H1 (cell line): ENCODE measurements at regions not wholly inside any gene's neighbourhood (a gene's known extent, or its start where the extent isn't known, plus 50 kb on each side); places are given as distances from the start of the nearest gene placed in this dataset.

Experiments used
- CBX5 ChIP-seq: fragments of 300-800, 300-1000 bp; sonication (generic); IDR thresholded peaks from 2 replicates; pipeline ENCODE4 v1.7.1; 2016; ENCODE audit warnings: antibody characterized with exemption, low read length, low read depth
- HDAC2 ChIP-seq, 2 experiments: fragments of 300-600 bp in 1 of 2; sonication (generic) in 1 of 2; IDR thresholded peaks; 2 replicates each; pipeline ENCODE4 v1.6.1; 2011 to 2012; ENCODE audit warnings: low read depth in 2 of 2, low read length in 2 of 2, mild to moderate bottlenecking in 2 of 2, moderate library complexity in 2 of 2, borderline replicate concordance in 1 of 2, inconsistent platforms in 1 of 2
- POLR2A ChIP-seq, 2 experiments: IDR thresholded peaks; 1 replicate in 1 of 2; 2 replicates in 1 of 2; pipeline ENCODE4 v1.6.1; 2011; ENCODE audit warnings: low read depth in 2 of 2, low read length in 2 of 2, mild to moderate bottlenecking in 2 of 2; ENCODE audit errors: control extremely low read depth in 1 of 2
- RAD21 ChIP-seq, 2 experiments: IDR thresholded peaks in 1 of 2; conservative IDR thresholded peaks in 1 of 2; 2 replicates each; pipeline ENCODE4 v1.6.1; 2011; ENCODE audit warnings: low read depth in 2 of 2, low read length in 2 of 2, improper control_type of control experiment in 1 of 2, inconsistent platforms in 1 of 2, mild to moderate bottlenecking in 1 of 2, moderate library complexity in 1 of 2
- SUZ12 ChIP-seq: fragments of 200-600 bp; sonication (generic); IDR thresholded peaks from 2 replicates; pipeline ENCODE4 v1.6.1; 2012; ENCODE audit warnings: mild to moderate bottlenecking, inconsistent platforms, low read length, moderate library complexity, mixed read lengths

- no peak for TF ChIP-seq HDAC2 (IDR thresholded peaks at IDR 0.05; ENCODE audit: borderline replicate concordance in 1 of 2, low read depth in 2 of 2, low read length in 2 of 2)
- TF ChIP-seq RAD21 (IDR thresholded peaks at IDR 0.05 in 1 of 2, conservative IDR thresholded peaks at IDR 0.05 in 1 of 2; ENCODE audit: low read depth in 2 of 2, low read length in 2 of 2), result no peak
- TF ChIP-seq POLR2A (IDR thresholded peaks at IDR 0.05; ENCODE audit: control extremely low read depth in 1 of 2, low read depth in 2 of 2, low read length in 2 of 2), result no peak
- TF ChIP-seq SUZ12, result no peak
- no peak for TF ChIP-seq CBX5
Observed at GRCh38 chr2:22217881-22218280, 1094.1 kb downstream of the TDRD15 start.
